K562 (cell line): ENCODE measurements at regions not wholly inside any gene's neighbourhood (a gene's known extent, or its start where the extent isn't known, plus 50 kb on each side); places are given as distances from the start of the nearest gene placed in this dataset.
A peak's percentile ranks its signal among the peaks of the same experiment; 100 is the strongest.

Experiments used
- HNRNPL ChIP-seq: fragments of 200-400 bp; formaldehyde crosslinking; IDR thresholded peaks from 2 replicates; pipeline ENCODE4 v1.6.1; 2017; ENCODE audit warnings: low read depth, mild to moderate bottlenecking, low read length
- MYNN ChIP-seq, 2 experiments: sonication (generic); formaldehyde crosslinking in 1 of 2; IDR thresholded peaks; 2 replicates each; pipeline versions ENCODE4 v1.5.0 to v1.6.1; 2016 to 2020; ENCODE audit warnings: antibody characterized with exemption in 1 of 2, missing genetic modification reagents in 1 of 2
- PHF20 ChIP-seq: fragments of 450-650 bp; IDR thresholded peaks from 2 replicates; pipeline ENCODE4 v1.6.1; 2018; ENCODE audit not compliant: partially characterized antibody
- TCF7 ChIP-seq: sonication (generic); IDR thresholded peaks from 2 replicates; pipeline ENCODE4 v1.6.1; 2016; ENCODE audit warnings: antibody characterized with exemption, borderline replicate concordance
- TEAD4 ChIP-seq, 2 experiments: sonication (generic) in 1 of 2; formaldehyde crosslinking in 1 of 2; IDR thresholded peaks; 2 replicates each; pipeline versions ENCODE4 v1.6.1 to v1.8.0; 2012 to 2022; ENCODE audit warnings: borderline replicate concordance in 1 of 2, inconsistent platforms in 1 of 2, low read length in 1 of 2, mild to moderate bottlenecking in 1 of 2, missing genetic modification reagents in 1 of 2
- YY1 ChIP-seq, 3 experiments: IDR thresholded peaks; 2 replicates each; pipeline ENCODE4 v1.6.1; 2011; ENCODE audit warnings: low read length in 2 of 3, mild to moderate bottlenecking in 2 of 3, moderate library complexity in 2 of 3, borderline replicate concordance in 1 of 3, control low read depth in 1 of 3, low read depth in 1 of 3; ENCODE audit not compliant: insufficient read depth in 3 of 3, insufficient replicate concordance in 2 of 3, control insufficient read depth in 1 of 3, insufficient read length in 1 of 3; ENCODE audit errors: extremely low read depth in 1 of 3
- ZKSCAN8 ChIP-seq: fragments of 200-800 bp; sonication (Bioruptor generic); IDR thresholded peaks from 2 replicates; pipeline ENCODE4 v1.6.1; 2016; ENCODE audit warnings: missing genetic modification characterization, missing compliant biosample characterization
- ZNF143 ChIP-seq: sonication (generic); formaldehyde crosslinking; IDR thresholded peaks from 2 replicates; pipeline ENCODE4 v1.9.0; 2022; ENCODE audit warnings: mild to moderate bottlenecking, missing genetic modification reagents
- ZNF644 ChIP-seq: fragments of 200-800 bp; sonication (Bioruptor generic); IDR thresholded peaks from 2 replicates; pipeline ENCODE4 v1.6.1; 2016; ENCODE audit warnings: low read depth, missing genetic modification characterization, missing compliant biosample characterization
- TF ChIP-seq, protein P1 (sequence below), 2 experiments: IDR thresholded peaks in 1 of 2; conservative IDR thresholded peaks in 1 of 2; 2 replicates each; pipeline ENCODE4 v1.6.1; 2016; ENCODE audit warnings: low read depth in 2 of 2, mild to moderate bottlenecking in 1 of 2, missing compliant biosample characterization in 1 of 2, missing genetic modification characterization in 1 of 2, moderate library complexity in 1 of 2
- TF ChIP-seq, protein P2 (sequence below): fragments of 450-650 bp; IDR thresholded peaks from 2 replicates; pipeline ENCODE4 v1.6.1; 2016; ENCODE audit warnings: missing biosample characterization, missing genetic modification characterization
- TF ChIP-seq, protein P3 (sequence below): sonication (generic); formaldehyde crosslinking; IDR thresholded peaks from 2 replicates; pipeline ENCODE4 v1.4.0; 2020; ENCODE audit warnings: mild to moderate bottlenecking, missing genetic modification reagents
- TF ChIP-seq, protein P4 (sequence below), 3 experiments: IDR thresholded peaks in 2 of 3; conservative IDR thresholded peaks in 1 of 3; 2 replicates each; pipeline ENCODE4 v1.5.1; 2011 to 2012; ENCODE audit warnings: low read length in 3 of 3, mild to moderate bottlenecking in 3 of 3, control low read depth in 2 of 3, improper control_type of control experiment in 1 of 3, inconsistent platforms in 1 of 3, low read depth in 1 of 3, mixed read lengths in 1 of 3, moderate library complexity in 1 of 3; ENCODE audit not compliant: insufficient read depth in 2 of 3
- TF ChIP-seq, protein P5 (sequence below): sonication (generic); formaldehyde crosslinking; IDR thresholded peaks from 2 replicates; pipeline ENCODE4 v1.8.1; 2023; ENCODE audit warnings: mild to moderate bottlenecking, missing genetic modification reagents

DNA sequence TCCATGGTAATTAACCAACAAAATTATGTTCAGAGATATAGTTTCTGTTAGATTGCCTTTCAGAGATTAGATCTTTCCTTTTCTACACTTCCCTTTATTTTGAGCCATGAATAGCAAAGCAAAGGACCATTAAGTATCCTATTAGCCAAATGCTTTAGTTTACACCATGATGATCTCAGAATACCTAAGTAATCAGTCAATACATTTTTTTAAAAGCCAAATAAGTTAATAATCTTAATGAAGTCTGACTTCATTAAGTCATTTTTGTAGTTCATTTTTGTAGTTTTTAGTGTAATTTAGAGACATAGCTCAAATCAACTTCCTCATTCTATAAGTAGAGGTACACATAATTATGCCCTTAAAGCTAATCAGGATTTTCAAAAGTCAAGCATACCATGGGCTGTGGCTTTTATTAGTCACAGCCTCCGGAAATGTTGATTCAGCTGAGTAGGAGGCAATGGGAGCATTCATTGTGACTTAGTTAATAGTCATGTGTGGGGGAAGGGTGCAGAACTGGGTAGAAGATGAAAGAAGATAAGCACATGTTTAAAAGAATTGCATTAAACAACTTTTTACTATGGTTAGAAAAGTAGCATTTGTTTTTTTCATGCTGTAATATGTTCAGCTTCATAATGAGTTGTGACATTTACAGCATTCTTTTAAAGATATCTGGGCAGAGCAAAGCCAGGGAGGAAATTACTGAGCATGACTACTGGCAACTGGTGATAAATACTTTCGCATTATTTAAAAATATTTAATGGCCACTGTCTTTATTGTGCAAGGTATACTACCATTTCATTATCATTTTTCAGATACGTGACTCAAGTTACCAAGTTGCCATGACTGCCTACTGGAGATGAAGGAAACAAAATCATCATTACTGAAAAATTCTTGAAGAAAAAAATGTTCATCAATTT is 57.3 kb upstream of the CCDC71L start (continued):
- TF ChIP-seq, protein P1, sequence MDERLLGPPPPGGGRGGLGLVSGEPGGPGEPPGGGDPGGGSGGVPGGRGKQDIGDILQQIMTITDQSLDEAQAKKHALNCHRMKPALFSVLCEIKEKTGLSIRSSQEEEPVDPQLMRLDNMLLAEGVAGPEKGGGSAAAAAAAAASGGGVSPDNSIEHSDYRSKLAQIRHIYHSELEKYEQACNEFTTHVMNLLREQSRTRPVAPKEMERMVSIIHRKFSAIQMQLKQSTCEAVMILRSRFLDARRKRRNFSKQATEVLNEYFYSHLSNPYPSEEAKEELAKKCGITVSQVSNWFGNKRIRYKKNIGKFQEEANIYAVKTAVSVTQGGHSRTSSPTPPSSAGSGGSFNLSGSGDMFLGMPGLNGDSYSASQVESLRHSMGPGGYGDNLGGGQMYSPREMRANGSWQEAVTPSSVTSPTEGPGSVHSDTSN (CRISPR knock-in tag; IDR thresholded peaks at IDR 0.05; ENCODE audit: low read depth), result no peak
- TF ChIP-seq, protein P1 (tag; conservative IDR thresholded peaks at IDR 0.05; ENCODE audit: low read depth), result no peak
- TF ChIP-seq, protein P2, sequence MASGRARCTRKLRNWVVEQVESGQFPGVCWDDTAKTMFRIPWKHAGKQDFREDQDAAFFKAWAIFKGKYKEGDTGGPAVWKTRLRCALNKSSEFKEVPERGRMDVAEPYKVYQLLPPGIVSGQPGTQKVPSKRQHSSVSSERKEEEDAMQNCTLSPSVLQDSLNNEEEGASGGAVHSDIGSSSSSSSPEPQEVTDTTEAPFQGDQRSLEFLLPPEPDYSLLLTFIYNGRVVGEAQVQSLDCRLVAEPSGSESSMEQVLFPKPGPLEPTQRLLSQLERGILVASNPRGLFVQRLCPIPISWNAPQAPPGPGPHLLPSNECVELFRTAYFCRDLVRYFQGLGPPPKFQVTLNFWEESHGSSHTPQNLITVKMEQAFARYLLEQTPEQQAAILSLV (tag), result no peak
- TF ChIP-seq PHF20 (no peak), ZKSCAN8 (no peak; the same call in 1 of the 2 replicates), ZNF143 (no peak), TEAD4 (IDR thresholded peaks at IDR 0.05; ENCODE audit: low read length) (peak; percentile 93), TEAD4 (CRISPR knock-in tag; IDR thresholded peaks at IDR 0.05; ENCODE audit: borderline replicate concordance) (no peak), TCF7 (no peak), ZNF644 (tag) (no peak), YY1 (IDR thresholded peaks at IDR 0.05; ENCODE audit: borderline replicate concordance in 1 of 3, control insufficient read depth in 1 of 3, extremely low read depth in 1 of 3, insufficient read depth in 3 of 3, insufficient read length in 1 of 3, insufficient replicate concordance in 2 of 3, low read depth in 1 of 3, low read length in 2 of 3) (no peak), HNRNPL (no peak), MYNN (IDR thresholded peaks at IDR 0.05) (peak; percentile 90; the same call in 1 of the 2 replicates), MYNN (CRISPR knock-in tag; IDR thresholded peaks at IDR 0.05) (no peak)
- TF ChIP-seq, protein P3, sequence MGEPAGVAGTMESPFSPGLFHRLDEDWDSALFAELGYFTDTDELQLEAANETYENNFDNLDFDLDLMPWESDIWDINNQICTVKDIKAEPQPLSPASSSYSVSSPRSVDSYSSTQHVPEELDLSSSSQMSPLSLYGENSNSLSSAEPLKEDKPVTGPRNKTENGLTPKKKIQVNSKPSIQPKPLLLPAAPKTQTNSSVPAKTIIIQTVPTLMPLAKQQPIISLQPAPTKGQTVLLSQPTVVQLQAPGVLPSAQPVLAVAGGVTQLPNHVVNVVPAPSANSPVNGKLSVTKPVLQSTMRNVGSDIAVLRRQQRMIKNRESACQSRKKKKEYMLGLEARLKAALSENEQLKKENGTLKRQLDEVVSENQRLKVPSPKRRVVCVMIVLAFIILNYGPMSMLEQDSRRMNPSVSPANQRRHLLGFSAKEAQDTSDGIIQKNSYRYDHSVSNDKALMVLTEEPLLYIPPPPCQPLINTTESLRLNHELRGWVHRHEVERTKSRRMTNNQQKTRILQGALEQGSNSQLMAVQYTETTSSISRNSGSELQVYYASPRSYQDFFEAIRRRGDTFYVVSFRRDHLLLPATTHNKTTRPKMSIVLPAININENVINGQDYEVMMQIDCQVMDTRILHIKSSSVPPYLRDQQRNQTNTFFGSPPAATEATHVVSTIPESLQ, result no peak; the same call in 1 of the 2 replicates
- TF ChIP-seq, protein P4, sequence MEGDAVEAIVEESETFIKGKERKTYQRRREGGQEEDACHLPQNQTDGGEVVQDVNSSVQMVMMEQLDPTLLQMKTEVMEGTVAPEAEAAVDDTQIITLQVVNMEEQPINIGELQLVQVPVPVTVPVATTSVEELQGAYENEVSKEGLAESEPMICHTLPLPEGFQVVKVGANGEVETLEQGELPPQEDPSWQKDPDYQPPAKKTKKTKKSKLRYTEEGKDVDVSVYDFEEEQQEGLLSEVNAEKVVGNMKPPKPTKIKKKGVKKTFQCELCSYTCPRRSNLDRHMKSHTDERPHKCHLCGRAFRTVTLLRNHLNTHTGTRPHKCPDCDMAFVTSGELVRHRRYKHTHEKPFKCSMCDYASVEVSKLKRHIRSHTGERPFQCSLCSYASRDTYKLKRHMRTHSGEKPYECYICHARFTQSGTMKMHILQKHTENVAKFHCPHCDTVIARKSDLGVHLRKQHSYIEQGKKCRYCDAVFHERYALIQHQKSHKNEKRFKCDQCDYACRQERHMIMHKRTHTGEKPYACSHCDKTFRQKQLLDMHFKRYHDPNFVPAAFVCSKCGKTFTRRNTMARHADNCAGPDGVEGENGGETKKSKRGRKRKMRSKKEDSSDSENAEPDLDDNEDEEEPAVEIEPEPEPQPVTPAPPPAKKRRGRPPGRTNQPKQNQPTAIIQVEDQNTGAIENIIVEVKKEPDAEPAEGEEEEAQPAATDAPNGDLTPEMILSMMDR (IDR thresholded peaks at IDR 0.05 in 2 of 3, conservative IDR thresholded peaks at IDR 0.05 in 1 of 3; ENCODE audit: insufficient read depth in 2 of 3, low read depth in 1 of 3, low read length in 3 of 3), result no peak
- TF ChIP-seq, protein P5, sequence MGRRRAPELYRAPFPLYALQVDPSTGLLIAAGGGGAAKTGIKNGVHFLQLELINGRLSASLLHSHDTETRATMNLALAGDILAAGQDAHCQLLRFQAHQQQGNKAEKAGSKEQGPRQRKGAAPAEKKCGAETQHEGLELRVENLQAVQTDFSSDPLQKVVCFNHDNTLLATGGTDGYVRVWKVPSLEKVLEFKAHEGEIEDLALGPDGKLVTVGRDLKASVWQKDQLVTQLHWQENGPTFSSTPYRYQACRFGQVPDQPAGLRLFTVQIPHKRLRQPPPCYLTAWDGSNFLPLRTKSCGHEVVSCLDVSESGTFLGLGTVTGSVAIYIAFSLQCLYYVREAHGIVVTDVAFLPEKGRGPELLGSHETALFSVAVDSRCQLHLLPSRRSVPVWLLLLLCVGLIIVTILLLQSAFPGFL, result no peak
